ENCODE measurements at regions not wholly inside any gene's neighbourhood (a gene's known extent, or its start where the extent isn't known, plus 50 kb on each side); places are given as distances from the start of the nearest gene placed in this dataset.

GRCh38 chr4:37741564-37741963, 55.4 kb upstream of the RELL1 start:
- CTCF ChIA-PET: interaction anchor here (1.1 to 1.8 kb wide), 3 partner anchors 10 to 37 kb away, joined by 3 to 6 read pairs (median 3); no protein-coding TSS in a partner anchor
- Histone ChIP-seq H4K20me1 (replicated peaks; ENCODE audit: control insufficient read depth, extremely low read depth, insufficient read depth, low read length) (no peaks in the 10 kb centered on the region), H3K9me1 (replicated peaks; ENCODE audit: control insufficient read depth, extremely low read depth, insufficient read depth, low read length) (no peaks in the 10 kb centered on the region), H3K4me3 (replicated peaks in 1 of 3; ENCODE audit: insufficient read depth in 1 of 3, low read depth in 1 of 3, low read length in 3 of 3) (no peak overlapping the region), H3K4me1 (ENCODE audit: control insufficient read depth, extremely low read depth, insufficient read depth, low read length) (no peaks in the 10 kb centered on the region), H3K9ac (replicated peaks; ENCODE audit: extremely low read depth, insufficient read depth, low read length) (no peak overlapping the region), H3K4me2 (ENCODE audit: insufficient read depth, low read length) (no peak overlapping the region), H3K9me3 (replicated peaks; ENCODE audit: control insufficient read depth, insufficient read depth, low read length) (no peaks in the 10 kb centered on the region), H3K27ac (ENCODE audit: insufficient read depth, low read depth, low read length) (no peak overlapping the region), H2AFZ (ENCODE audit: low read depth, low read length) (no peak overlapping the region), H3K36me3 (ENCODE audit: control insufficient read depth in 2 of 2, extremely low read depth in 1 of 2, insufficient read depth in 2 of 2, low read length in 2 of 2) (no peaks in the 10 kb centered on the region), H3K79me2 (ENCODE audit: control insufficient read depth, insufficient read depth, low read length) (no peaks in the 10 kb centered on the region), H3K27me3 (ENCODE audit: control insufficient read depth in 2 of 2, insufficient read depth in 2 of 2, low read length in 2 of 2) (peaks cover 4 to 10% of the 10 kb centered on the region in 2 experiments)
- dilution Hi-C loops (cut with MboI; ENCODE audit: extremely low pct_ligation_motif_present, low sequenced_read_pairs) (no loop called here), intact Hi-C loops (cut with micrococcal nuclease) (no loop called here)
- no peak for TF ChIP-seq JUN (IDR thresholded peaks at IDR 0.05; ENCODE audit: borderline replicate concordance, insufficient read depth, insufficient read length, low read depth)
- TF ChIP-seq FOS (IDR thresholded peaks at IDR 0.05; ENCODE audit: borderline replicate concordance, insufficient read depth, low read length): no peak
- TF ChIP-seq MYC (IDR thresholded peaks at IDR 0.05; ENCODE audit: low read depth, low read length): no peak
- DNase-seq (ENCODE audit: low read depth, low spot score): no peak
- POLR2A ChIA-PET: no interaction called here
- no TSS peak for BruUV-seq (replicated peaks)
- no peak for FAIRE-seq

GRCh38 chr4:37740546-37740945, 54.4 kb upstream of the RELL1 start:
- no peaks in the 10 kb centered on the region for H3K9me3 ChIP-seq (replicated peaks; ENCODE audit: control insufficient read depth, insufficient read depth, low read length)
- intact Hi-C loops (cut with micrococcal nuclease): no loop called here
- FAIRE-seq (no peak), DNase-seq (ENCODE audit: low read depth, low spot score) (no peak)
- BruUV-seq (replicated peaks): no TSS peak
- dilution Hi-C loops (cut with MboI; ENCODE audit: extremely low pct_ligation_motif_present, low sequenced_read_pairs): no loop called here
- H3K36me3 ChIP-seq (ENCODE audit: control insufficient read depth in 2 of 2, extremely low read depth in 1 of 2, insufficient read depth in 2 of 2, low read length in 2 of 2): no peaks in the 10 kb centered on the region
- no peaks in the 10 kb centered on the region for H3K4me1 ChIP-seq (ENCODE audit: control insufficient read depth, extremely low read depth, insufficient read depth, low read length)
- no peak overlapping the region for H3K27ac ChIP-seq (ENCODE audit: insufficient read depth, low read depth, low read length)
- H4K20me1 ChIP-seq (replicated peaks; ENCODE audit: control insufficient read depth, extremely low read depth, insufficient read depth, low read length): no peaks in the 10 kb centered on the region
- ChIA-PET POLR2A (no interaction called here), CTCF (interaction anchor here (1.1 to 1.2 kb wide), 2 partner anchors 39 to 138 kb away, joined by 3 read pairs; no protein-coding TSS in a partner anchor)
- no peaks in the 10 kb centered on the region for H3K79me2 ChIP-seq (ENCODE audit: control insufficient read depth, insufficient read depth, low read length)
- no peak overlapping the region for H2AFZ ChIP-seq (ENCODE audit: low read depth, low read length)
- no peak overlapping the region for H3K9ac ChIP-seq (replicated peaks; ENCODE audit: extremely low read depth, insufficient read depth, low read length)
- H3K4me2 ChIP-seq (ENCODE audit: insufficient read depth, low read length): no peak overlapping the region
- H3K9me1 ChIP-seq (replicated peaks; ENCODE audit: control insufficient read depth, extremely low read depth, insufficient read depth, low read length): no peaks in the 10 kb centered on the region
- H3K4me3 ChIP-seq (replicated peaks in 1 of 3; ENCODE audit: insufficient read depth in 1 of 3, low read depth in 1 of 3, low read length in 3 of 3): no peak overlapping the region
- H3K27me3 ChIP-seq (ENCODE audit: control insufficient read depth in 2 of 2, insufficient read depth in 2 of 2, low read length in 2 of 2): peaks cover 4 to 11% of the 10 kb centered on the region in 2 experiments
- TF ChIP-seq POLR2A (IDR thresholded peaks at IDR 0.05; ENCODE audit: low read depth, low read length) (no peak), FOS (IDR thresholded peaks at IDR 0.05; ENCODE audit: borderline replicate concordance, insufficient read depth, low read length) (no peak)

Data from endothelial cell of umbilical vein (primary cell).